ENCODE measurements at regions not wholly inside any gene's neighbourhood (a gene's known extent, or its start where the extent isn't known, plus 50 kb on each side); places are given as distances from the start of the nearest gene placed in this dataset.

DNA sequence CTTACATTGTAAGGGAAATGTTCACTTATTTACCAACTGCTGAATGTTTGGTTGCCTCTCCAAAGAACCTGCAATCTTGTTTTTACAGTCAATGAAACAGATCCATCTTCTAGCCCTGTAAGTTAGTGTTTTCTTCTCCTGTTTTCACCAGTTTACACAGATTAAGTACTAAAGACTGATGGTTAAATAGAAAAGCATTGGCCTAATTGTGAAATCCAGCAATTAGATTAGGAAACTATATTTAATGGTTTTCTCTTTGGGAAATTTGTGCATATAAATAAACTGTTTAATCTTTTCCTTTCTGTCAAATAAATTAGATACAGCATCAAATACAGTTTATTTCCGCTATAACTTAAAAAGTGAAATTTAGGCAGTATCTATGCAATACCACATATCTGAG is 247.9 kb upstream of the MEF2C start:
- no peak for TF ChIP-seq CTCF (IDR thresholded peaks at IDR 0.05; ENCODE audit: low read length, missing control alignments)
- no peak overlapping the region for H3K4me3 ChIP-seq (replicated peaks; ENCODE audit: low read depth, low read length)
- no peak for DNase-seq (ENCODE audit: low read depth)

DNA sequence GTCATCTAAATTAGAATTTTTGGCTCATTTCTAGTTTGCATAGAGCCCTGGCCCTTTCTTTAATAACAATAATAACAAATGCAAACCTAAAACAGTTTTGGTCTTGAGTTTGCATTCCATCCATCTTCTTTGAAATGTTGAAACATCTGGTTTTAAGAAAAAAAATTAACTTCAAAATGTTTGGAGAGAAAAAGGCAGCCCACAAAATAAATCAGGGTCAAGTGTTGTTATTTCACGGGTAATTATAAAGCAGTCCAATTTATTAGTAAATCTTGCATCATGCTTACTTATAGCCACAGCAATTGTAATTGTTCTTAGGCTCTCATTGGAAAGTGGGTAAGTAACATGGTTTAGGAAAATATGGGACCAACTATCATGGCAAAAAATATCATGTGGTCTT is 247.0 kb upstream of the MEF2C start:
- no peak overlapping the region for H3K4me3 ChIP-seq (replicated peaks; ENCODE audit: low read depth, low read length)
- no peak for DNase-seq (ENCODE audit: low read depth)
- no peak for TF ChIP-seq CTCF (IDR thresholded peaks at IDR 0.05; ENCODE audit: low read length, missing control alignments)

DNA sequence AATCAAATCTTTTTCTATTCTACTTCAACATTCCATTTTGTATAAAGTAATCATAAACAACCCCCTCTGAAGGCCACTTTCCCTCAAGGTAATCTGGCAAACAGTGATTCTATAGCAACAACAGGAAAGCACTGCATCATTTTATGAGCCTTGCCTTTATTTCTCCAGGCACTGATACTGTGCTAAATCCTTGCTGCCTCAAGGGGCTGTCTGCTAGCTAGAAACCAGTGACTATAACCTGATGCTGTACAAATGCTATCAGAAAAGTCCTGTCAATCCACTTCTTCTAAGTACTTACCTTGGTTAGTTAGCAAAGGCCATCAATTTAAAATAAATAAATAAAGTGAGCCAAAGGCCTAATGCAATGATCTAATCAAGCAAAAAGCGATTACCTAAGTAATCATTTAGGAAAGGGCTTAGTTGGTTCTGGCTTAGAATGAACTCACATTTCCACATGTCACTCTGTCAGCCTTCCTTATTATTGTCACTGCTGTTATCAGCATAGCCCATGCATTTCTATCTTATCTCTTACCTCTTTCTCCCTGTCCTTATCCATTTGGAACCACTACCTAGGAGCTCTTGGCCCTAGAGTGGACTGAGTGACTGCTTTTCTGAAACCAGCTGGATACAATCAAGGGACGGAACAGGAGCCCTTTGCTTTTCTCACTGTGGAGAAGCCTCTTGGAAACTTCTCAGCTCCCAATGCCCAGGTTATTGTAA is 246.1 kb upstream of the MEF2C start:
- no peak for DNase-seq (ENCODE audit: low read depth)
- TF ChIP-seq CTCF (IDR thresholded peaks at IDR 0.05; ENCODE audit: low read length, missing control alignments): no peak

DNA sequence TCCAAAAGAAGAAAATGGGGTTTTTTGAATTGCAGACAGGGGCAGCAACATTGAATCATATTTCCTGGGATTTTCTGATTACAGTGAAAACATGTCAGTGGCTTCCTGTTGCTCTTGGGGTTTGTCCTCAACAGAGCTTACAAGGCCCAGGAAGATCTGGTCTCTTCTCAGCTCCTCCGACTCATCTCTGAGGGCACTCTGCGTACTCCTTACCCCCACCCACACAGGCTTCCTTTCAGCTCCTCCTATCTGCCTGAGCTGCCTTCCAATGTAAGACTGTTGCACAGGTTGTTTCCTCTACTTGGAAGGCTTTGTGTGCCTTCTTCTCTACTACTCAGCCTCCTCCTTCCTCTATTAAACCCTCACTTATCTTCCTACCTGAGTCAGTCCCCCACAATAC is 245.1 kb upstream of the MEF2C start:
- peak; percentile 20 for DNase-seq (ENCODE audit: low read depth)
- TF ChIP-seq CTCF (IDR thresholded peaks at IDR 0.05; ENCODE audit: low read length, missing control alignments): no peak
- no peak overlapping the region for H3K4me3 ChIP-seq (replicated peaks; ENCODE audit: low read depth, low read length)

More for the DNA sequence above, 246.1 kb upstream of the MEF2C start:
- no peak overlapping the region for H3K4me3 ChIP-seq (replicated peaks; ENCODE audit: low read depth, low read length)

DNA sequence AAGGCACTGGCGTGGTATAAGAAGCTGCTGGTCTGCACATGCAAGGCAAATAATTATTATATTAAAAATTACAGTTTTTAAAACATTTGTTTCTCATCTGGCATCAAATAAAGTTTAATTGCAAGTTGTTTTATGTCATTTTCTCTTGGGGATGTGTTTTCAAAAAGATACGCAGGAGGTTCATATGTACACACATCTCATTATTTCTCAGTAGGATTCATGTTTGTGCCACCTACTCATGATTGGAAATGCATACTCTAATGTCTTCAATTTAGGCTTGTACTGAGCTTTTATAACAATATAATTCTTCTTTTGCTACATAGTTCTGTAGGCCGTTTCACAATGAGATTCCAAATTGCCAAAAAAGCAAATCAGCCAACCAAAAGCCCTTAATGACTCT is 244.2 kb upstream of the MEF2C start:
- no peak for TF ChIP-seq CTCF (IDR thresholded peaks at IDR 0.05; ENCODE audit: low read length, missing control alignments)
- no peak for DNase-seq (ENCODE audit: low read depth)
- H3K4me3 ChIP-seq (replicated peaks; ENCODE audit: low read depth, low read length): no peak overlapping the region

DNA sequence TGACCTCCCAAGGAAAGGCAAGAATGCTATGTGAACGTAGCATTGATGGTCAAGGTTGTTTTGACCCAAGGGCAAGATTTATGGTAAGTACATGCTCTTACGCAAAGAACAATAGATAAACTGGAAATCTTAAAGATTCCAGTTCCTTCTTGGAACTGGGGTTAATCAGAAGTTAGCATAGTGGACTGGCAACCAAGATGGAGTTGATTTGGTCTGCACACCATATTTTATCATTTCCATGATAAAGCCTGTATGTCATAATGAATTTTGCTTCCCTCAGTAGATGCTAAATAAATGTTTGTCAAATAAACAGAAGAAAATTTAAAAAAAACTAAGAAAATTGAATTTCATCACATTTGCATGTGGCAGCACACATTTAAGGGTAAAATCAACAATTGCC is 242.4 kb upstream of the MEF2C start:
- DNase-seq (ENCODE audit: low read depth): no peak
- TF ChIP-seq CTCF (IDR thresholded peaks at IDR 0.05; ENCODE audit: low read length, missing control alignments): no peak
- H3K4me3 ChIP-seq (replicated peaks; ENCODE audit: low read depth, low read length): no peak overlapping the region

DNA sequence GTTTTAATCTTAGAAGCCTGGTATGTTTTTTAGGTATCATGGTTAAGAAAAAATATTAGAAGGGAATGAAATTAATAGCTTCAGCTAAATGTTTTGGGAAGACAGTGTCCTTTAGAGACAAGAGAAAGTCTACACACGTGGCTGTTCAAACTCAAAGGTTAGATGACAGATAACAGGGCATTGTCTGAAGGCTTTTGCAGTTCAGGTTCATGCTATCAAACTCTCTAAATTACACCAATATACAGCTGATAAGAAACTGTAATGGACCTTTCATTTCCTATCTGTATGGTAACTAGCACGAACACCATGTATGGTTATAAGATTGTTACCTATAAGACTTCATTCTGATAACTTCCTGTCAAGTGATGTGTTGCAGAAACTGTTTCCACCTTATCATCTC is 240.6 kb upstream of the MEF2C start:
- H3K4me3 ChIP-seq (replicated peaks; ENCODE audit: low read depth, low read length): no peak overlapping the region
- TF ChIP-seq CTCF (IDR thresholded peaks at IDR 0.05; ENCODE audit: low read length, missing control alignments): no peak
- DNase-seq (ENCODE audit: low read depth): no peak

Measured in fibroblast of pulmonary artery (primary cell).